ENCODE measurements at regions not wholly inside any gene's neighbourhood (a gene's known extent, or its start where the extent isn't known, plus 50 kb on each side); places are given as distances from the start of the nearest gene placed in this dataset.

- H2AK5ac ChIP-seq (ENCODE audit: low read depth, low read length): no peak overlapping the region
- no peak overlapping the region for H2BK15ac ChIP-seq (ENCODE audit: low read depth, low read length)
- BruUV-seq (replicated peaks): no TSS peak
- CTCF ChIA-PET: no interaction called here
- no peak overlapping the region for H4K91ac ChIP-seq (ENCODE audit: insufficient read depth, low read depth, low read length)
- H4K20me1 ChIP-seq (ENCODE audit: insufficient read depth, low read length): no peaks in the 10 kb centered on the region
- no peak overlapping the region for H2BK5ac ChIP-seq (ENCODE audit: low read depth, low read length, poor library complexity, severe bottlenecking)
- H2AFZ ChIP-seq (replicated peaks; ENCODE audit: low read length, poor library complexity): no peak overlapping the region
- no peak overlapping the region for H3K9ac ChIP-seq (ENCODE audit: low read depth, low read length)
- in situ Hi-C loops (cut with MboI; ENCODE audit: low sequenced_read_pairs) (no loop called here), dilution Hi-C loops (cut with HindIII; ENCODE audit: low sequenced_read_pairs, unreplicated experiment) (no loop called here), intact Hi-C loops (cut with micrococcal nuclease) (no loop called here)
- no peaks in the 10 kb centered on the region for H3K9me3 ChIP-seq (ENCODE audit: control insufficient read depth, insufficient read depth, low read length)
- H2BK120ac ChIP-seq (ENCODE audit: low read depth, low read length): no peak overlapping the region
- POLR2A ChIA-PET (ENCODE audit: unreplicated experiment): no interaction called here
- H3K18ac ChIP-seq (ENCODE audit: low read depth, low read length): no peak overlapping the region
- DNase-seq: no peak
- H4K8ac ChIP-seq (ENCODE audit: low read depth in 2 of 2, low read length in 2 of 2): no peak overlapping the region
- H3K27ac ChIP-seq (ENCODE audit: insufficient read depth, low read length): no peak overlapping the region
- H3K14ac ChIP-seq (replicated peaks; ENCODE audit: low read depth, low read length): no peak overlapping the region
- no peak overlapping the region for H3K56ac ChIP-seq (ENCODE audit: extremely low read depth, insufficient read depth, low read length)
- no peak overlapping the region for H3K4me3 ChIP-seq (ENCODE audit: insufficient read depth, low read depth, low read length)
- H3K4ac ChIP-seq (ENCODE audit: low read depth, low read length): no peak overlapping the region
- H2AK9ac ChIP-seq (replicated peaks; ENCODE audit: low read depth, low read length, poor library complexity): no peak overlapping the region
- WGBS, 2 experiments (ENCODE audit: extremely low coverage in 2 of 2, insufficient read length in 1 of 2): no CpG with 5 or more reads among the region's 5 CpGs
- no peaks in the 10 kb centered on the region for H3K4me1 ChIP-seq (ENCODE audit: control insufficient read depth, insufficient read depth, low read length)
- no peak for ATAC-seq (ENCODE audit: low read depth)
- H2BK20ac ChIP-seq (ENCODE audit: low read depth, low read length): no peak overlapping the region
- no peak overlapping the region for H4K5ac ChIP-seq (ENCODE audit: low read depth, low read length)
- no peaks in the 10 kb centered on the region for H3K36me3 ChIP-seq (ENCODE audit: control insufficient read depth, insufficient read depth, low read length)
- no peak overlapping the region for H3K23ac ChIP-seq (ENCODE audit: low read depth, low read length)
- no peaks in the 10 kb centered on the region for H3K79me1 ChIP-seq (ENCODE audit: low read depth in 1 of 2, low read length in 2 of 2)
- H3K4me2 ChIP-seq (ENCODE audit: low read depth, low read length): no peak overlapping the region
- no peaks in the 10 kb centered on the region for H3K27me3 ChIP-seq (ENCODE audit: control insufficient read depth, insufficient read depth, low read length)
- H3K9me1 ChIP-seq (ENCODE audit: insufficient read depth, low read length): no peaks in the 10 kb centered on the region
- TF ChIP-seq FOS (IDR thresholded peaks at IDR 0.05; ENCODE audit: low read depth, low read length): no peak
- TF ChIP-seq RCOR1 (IDR thresholded peaks at IDR 0.05; ENCODE audit: insufficient replicate concordance, low read length): no peak
- no peak for TF ChIP-seq MAZ (IDR thresholded peaks at IDR 0.05; ENCODE audit: borderline replicate concordance, low read depth, low read length)
- no peak for TF ChIP-seq CHD1 (IDR thresholded peaks at IDR 0.05; ENCODE audit: low read depth, low read length)
- TF ChIP-seq NFE2L2 (IDR thresholded peaks at IDR 0.05; ENCODE audit: low read depth, low read length): no peak
- no peak for TF ChIP-seq USF2 (IDR thresholded peaks at IDR 0.05; ENCODE audit: low read depth, low read length)
- TF ChIP-seq BHLHE40 (IDR thresholded peaks at IDR 0.05; ENCODE audit: low read depth, low read length): no peak
- TF ChIP-seq MAFK (IDR thresholded peaks at IDR 0.05; ENCODE audit: low read depth, low read length): no peak
These were observed 423.4 kb downstream of the RFC3 start for GRCh38 chr13:34241332-34241731.

Data from IMR-90 (cell line).